NT2/D1 (cell line): ENCODE measurements at regions not wholly inside any gene's neighbourhood (a gene's known extent, or its start where the extent isn't known, plus 50 kb on each side); places are given as distances from the start of the nearest gene placed in this dataset.

Experiments
- SUZ12 ChIP-seq: IDR thresholded peaks from 2 replicates; pipeline ENCODE4 v1.6.1; 2011; ENCODE audit not compliant: insufficient read length, insufficient read depth; ENCODE audit errors: extremely low read depth
- ZNF274 ChIP-seq: IDR thresholded peaks from 2 replicates; pipeline ENCODE4 v1.6.1; 2011; ENCODE audit warnings: mild to moderate bottlenecking, low read depth, low read length

DNA sequence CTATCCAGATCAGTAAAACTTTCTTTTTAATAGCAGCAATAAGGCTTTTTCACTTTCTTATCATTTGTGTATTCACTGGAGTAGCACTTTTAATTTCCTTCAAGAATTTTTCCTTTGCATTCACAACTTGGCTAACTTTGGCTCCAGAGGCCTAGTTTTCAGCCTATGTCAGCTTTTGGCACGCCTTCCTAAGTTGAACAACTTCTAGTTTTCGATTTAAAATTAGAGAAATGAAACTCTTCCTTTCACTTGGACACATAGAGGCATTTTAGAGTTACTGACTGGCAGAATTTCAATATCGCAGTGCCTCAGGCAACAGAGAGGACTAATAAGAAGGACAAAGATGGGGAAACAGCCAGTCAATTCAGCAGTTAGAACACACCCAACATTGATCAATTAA, 577.4 kb downstream of the DSC3 start:
- TF ChIP-seq SUZ12 = no peak
- no peak for TF ChIP-seq ZNF274
